GM18868 (cell line): ENCODE measurements at regions not wholly inside any gene's neighbourhood (a gene's known extent, or its start where the extent isn't known, plus 50 kb on each side); places are given as distances from the start of the nearest gene placed in this dataset.

ENCODE experiments used
- ATAC-seq: cut with Tn5 transposase; IDR thresholded peaks from one replicate; pipeline ENCODE4 v1.9.1; 2021; ENCODE audit warnings: mild to moderate bottlenecking, moderate library complexity; ENCODE audit not compliant: unreplicated experiment

DNA sequence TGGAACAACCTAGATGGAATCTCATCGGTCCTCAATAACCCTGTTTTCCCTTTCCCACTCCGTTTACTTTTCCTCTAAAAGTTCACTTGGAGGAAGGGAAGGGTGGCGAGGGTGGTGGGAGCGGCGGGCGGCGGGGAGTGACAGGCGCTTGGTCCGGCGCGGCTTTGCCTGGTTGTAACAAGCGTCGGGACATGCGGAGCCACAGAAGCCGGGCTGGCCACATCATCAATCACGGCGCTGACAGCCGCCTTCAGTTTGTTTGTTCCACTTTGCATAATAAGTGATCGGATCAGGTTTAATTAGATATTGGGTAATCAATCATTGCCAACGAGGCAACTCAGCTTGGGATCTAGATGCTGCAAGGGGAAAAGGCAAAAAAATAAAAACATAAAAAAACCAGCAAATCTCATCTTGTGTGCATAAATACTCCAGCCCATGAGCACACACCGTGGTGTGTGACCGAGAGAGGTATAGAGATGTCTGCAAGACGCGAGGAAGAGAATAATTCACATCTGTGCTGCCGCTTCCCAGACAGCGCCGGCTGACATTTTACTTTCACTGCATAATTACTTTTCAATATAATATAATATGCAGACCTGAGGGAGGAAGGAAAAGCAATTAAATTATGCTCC, 396.2 kb upstream of the IRX4 start:
- ATAC-seq = no peak

GRCh38 chr5:2277886-2278285, 395.2 kb upstream of the IRX4 start:
- no peak for ATAC-seq

GRCh38 chr5:2276101-2276500, 393.4 kb upstream of the IRX4 start:
- ATAC-seq = no peak

- no peak for ATAC-seq
These were observed 390.0 kb upstream of the IRX4 start for GRCh38 chr5:2272755-2273154.

GRCh38 chr5:2272039-2272438, 389.3 kb upstream of the IRX4 start:
- no peak for ATAC-seq

- no peak for ATAC-seq
These were observed 388.6 kb upstream of the IRX4 start for GRCh38 chr5:2271316-2271715.

DNA sequence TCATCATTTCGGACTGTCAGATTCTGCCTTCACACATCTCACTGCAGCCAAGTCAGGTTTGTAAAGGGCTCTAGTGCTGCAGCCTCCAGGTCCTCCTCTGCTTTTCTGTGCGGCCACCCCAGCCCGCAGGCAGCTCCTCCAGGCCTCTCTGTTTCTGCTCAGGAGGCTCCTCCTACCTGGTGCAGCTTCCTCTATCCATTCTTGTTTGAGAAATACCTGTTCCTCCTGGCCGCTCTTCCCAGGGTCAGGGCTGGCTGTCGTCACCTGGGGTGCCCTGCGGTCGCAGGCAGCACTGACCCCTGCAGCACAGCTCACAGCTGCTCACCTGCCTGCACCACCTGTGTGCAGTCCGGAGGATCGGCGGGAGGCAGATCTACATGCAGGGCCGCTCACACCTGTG, 387.7 kb upstream of the IRX4 start:
- no peak for ATAC-seq

- ATAC-seq = no peak
These were observed 386.9 kb upstream of the IRX4 start for GRCh38 chr5:2269656-2270055.

DNA sequence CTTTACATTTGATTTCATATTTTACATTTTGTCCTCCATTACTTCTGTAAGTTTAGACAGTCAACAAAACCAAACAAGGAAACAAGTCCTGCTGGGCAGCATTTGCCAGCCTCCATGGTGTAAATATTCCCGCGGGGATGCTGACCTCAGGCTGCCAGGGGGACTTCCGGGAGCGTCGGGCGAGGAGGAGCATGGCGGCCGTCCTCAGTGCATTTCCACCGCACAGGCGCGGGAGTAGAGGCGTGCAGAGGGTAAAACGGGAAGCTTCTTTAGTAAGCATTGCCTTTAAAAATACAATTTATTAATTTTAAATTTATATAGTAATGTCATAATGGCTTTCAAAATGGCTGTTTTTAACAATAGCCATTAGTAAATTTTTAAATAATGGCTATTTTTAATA, 385.3 kb upstream of the IRX4 start:
- ATAC-seq = no peak

DNA sequence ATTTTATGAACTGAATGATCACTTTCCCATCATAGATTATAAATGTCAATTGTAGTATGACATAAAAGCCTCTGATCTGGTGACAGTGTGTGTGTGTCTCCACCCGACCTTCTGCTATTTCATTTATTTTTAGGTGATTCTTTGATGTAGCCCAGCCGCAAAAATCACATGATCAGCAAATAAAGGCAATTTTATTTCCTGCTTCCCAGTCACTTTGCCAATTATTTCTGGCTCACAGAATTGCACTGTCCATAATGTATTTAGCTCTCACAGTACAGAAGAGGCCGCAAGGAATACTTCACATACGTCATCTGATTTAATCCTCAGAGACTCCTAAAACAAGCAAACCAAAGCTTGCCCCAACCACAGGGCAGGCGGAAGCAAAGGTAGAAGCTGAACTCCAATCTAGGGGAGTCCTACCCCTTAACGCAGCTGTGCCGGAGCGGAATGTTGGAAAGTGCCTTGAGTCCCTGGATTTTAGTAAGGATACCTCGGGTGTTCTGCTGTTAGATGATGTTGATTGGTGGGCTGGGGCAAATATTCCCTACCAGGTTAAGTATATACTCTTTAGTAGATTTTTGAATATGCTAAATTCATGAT, 384.0 kb upstream of the IRX4 start:
- no peak for ATAC-seq

DNA sequence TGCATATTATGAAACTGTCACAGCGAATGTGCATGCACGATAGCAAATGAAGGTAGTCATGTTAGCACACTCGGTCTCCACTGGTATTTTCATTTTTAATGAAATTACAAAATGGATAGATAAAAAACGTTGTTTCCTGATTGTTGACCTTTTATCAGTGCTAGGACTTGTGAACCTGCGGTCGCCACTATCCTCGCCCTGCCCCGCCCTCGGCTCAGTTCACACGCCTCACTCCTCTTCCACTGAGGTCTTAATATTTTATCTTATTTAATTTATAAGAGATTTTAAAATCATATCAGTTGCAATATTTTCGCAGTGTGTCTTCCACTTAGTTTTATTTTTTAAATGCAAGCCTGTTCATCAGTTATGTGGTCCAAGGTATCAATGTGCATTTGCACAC, 382.6 kb upstream of the IRX4 start:
- ATAC-seq = no peak

- no peak for ATAC-seq
These were observed 381.0 kb upstream of the IRX4 start for GRCh38 chr5:2263763-2264162.

DNA sequence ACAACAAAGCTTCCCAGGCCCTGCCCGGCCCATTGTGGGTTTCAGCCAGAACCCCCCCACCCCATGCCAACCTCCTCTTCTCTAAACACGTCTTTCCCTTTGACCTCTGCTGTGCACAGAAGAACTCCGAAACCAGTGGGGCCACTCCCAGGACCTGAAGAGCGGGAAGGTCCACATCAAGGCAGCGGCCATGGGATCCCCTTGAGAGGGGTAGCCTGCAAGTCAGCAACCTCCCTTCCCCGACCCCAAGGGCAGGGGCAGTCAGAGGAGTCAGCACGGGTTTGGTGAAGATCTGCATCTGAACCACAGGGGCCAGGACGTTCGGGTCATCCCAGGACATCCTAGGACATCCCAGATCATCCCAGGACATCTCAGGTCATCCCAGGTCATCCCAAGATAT, 379.9 kb upstream of the IRX4 start:
- no peak for ATAC-seq

- no peak for ATAC-seq
These were observed 378.4 kb upstream of the IRX4 start for GRCh38 chr5:2261004-2261703.

GRCh38 chr5:2260211-2261003, 377.7 kb upstream of the IRX4 start:
- no peak for ATAC-seq

- no peak for ATAC-seq
These were observed 376.9 kb upstream of the IRX4 start for GRCh38 chr5:2259494-2260107.

DNA sequence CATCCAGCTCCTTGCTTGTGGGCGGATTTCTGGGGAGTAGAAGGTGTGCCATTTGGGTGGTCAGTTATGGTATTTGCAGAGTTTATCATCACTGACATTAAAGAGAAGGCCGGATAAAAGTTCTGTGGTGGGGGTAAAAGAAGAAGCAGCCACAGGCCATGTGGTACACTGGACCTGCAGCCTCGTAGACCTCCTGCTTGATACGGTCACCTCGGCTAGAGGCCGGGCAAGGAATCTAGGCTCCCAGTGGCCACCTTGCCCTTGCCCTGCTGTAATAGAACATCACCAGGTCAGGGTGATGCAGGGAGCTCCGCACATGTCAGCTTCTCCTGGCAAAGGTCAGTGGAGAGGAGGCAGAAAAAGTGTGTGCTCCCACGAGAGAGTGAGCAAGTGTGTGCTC, 376.1 kb upstream of the IRX4 start:
- ATAC-seq = no peak

- ATAC-seq = no peak
These were observed 374.9 kb upstream of the IRX4 start for GRCh38 chr5:2257326-2258244.

- no peak for ATAC-seq
These were observed 374.1 kb upstream of the IRX4 start for GRCh38 chr5:2256691-2257280.
